SK-N-MC (cell line): ENCODE measurements at regions not wholly inside any gene's neighbourhood (a gene's known extent, or its start where the extent isn't known, plus 50 kb on each side); places are given as distances from the start of the nearest gene placed in this dataset.

Experiments
- DNase-seq: peaks from one replicate; pipeline ENCODE4 v3.0.0-alpha.2; 2011; ENCODE audit warnings: low read depth, low spot score
- H3K27ac ChIP-seq: fragments of 200-600 bp; sonication (generic); 2 replicates; pipeline ENCODE4 v1.5.1; 2016; ENCODE audit warnings: mixed run types
- H3K36me3 ChIP-seq: fragments of 200-600 bp; sonication (generic); 2 replicates; pipeline ENCODE4 v1.6.1; 2017; ENCODE audit warnings: antibody characterized with exemption, low read length, mixed read lengths; ENCODE audit not compliant: insufficient read depth
- H3K4me3 ChIP-seq: fragments of 200-600 bp; sonication (generic); 2 replicates; pipeline ENCODE4 v1.5.1; 2016
- H3K9ac ChIP-seq: fragments of 200-600 bp; sonication (generic); 2 replicates; pipeline ENCODE4 v1.8.0; 2017; ENCODE audit warnings: mixed run types, mixed read lengths; ENCODE audit not compliant: insufficient read length
- H3K9me3 ChIP-seq: fragments of 200-600 bp; sonication (generic); 2 replicates; pipeline ENCODE4 v1.6.1; 2017; ENCODE audit warnings: low read depth, mild to moderate bottlenecking, antibody characterized with exemption, low read length, moderate library complexity, mixed read lengths
- EZH2 ChIP-seq: fragments of 200-600 bp; sonication (generic); IDR thresholded peaks from one replicate; pipeline ENCODE4 v1.6.1; 2017; ENCODE audit warnings: antibody characterized with exemption
- FOXP2 ChIP-seq: optimal IDR thresholded peaks from 2 replicates; pipeline ENCODE3; 2011; ENCODE audit warnings: mild to moderate bottlenecking, moderate library complexity; ENCODE audit not compliant: insufficient read depth; ENCODE audit errors: extremely low read length, control extremely low read depth
- POLR2AphosphoS5 ChIP-seq: IDR thresholded peaks from 2 replicates; pipeline ENCODE4 v1.6.1; 2012; ENCODE audit warnings: mild to moderate bottlenecking, low read depth, low read length, borderline replicate concordance

DNA sequence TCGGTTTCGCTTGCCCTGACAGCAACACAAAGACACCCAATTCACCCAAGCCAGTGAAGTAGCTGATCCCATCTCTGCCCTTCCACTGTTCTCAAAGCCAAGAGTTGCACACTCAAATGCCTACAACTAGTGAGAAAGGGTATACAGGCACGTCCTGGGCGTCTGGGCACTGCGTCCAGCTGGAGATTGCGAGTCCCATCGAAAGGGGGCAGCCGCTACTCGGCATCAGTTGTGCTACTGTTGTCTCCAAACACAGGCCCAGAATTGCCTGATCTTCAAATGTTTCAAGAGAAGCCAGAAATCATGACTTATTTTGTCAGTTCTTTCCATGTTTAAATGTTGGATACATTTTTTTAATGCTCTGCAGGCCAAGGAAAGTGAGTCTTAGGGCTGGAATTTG is 487.8 kb downstream of the BCOR start:
- H3K9me3 ChIP-seq, result no peaks in the 10 kb centered on the region
- no peak overlapping the region for H3K27ac ChIP-seq
- TF ChIP-seq EZH2 (no peak), FOXP2 (no peak), POLR2AphosphoS5 (no peak)
- no peak overlapping the region for H3K4me3 ChIP-seq
- no peak for DNase-seq
- H3K9ac ChIP-seq, result no peak overlapping the region
- no peaks in the 10 kb centered on the region for H3K36me3 ChIP-seq

GRCh38 chrX:39611468-39611867 is 486.3 kb downstream of the BCOR start:
- Histone ChIP-seq H3K4me3 (no peak overlapping the region), H3K27ac (no peak overlapping the region), H3K9ac (no peak overlapping the region), H3K36me3 (no peaks in the 10 kb centered on the region), H3K9me3 (no peaks in the 10 kb centered on the region)
- no peak for DNase-seq
- TF ChIP-seq POLR2AphosphoS5 (no peak), EZH2 (no peak), FOXP2 (no peak)

- no peaks in the 10 kb centered on the region for H3K36me3 ChIP-seq
- TF ChIP-seq FOXP2 (no peak), EZH2 (no peak), POLR2AphosphoS5 (no peak)
- no peak overlapping the region for H3K9ac ChIP-seq
- H3K27ac ChIP-seq, result no peak overlapping the region
- H3K4me3 ChIP-seq, result peak overlapping the region; percentile 54
- no peaks in the 10 kb centered on the region for H3K9me3 ChIP-seq
- no peak for DNase-seq
Observed at GRCh38 chrX:39613482-39613995, 484.2 kb downstream of the BCOR start.

- TF ChIP-seq EZH2 (no peak), POLR2AphosphoS5 (no peak), FOXP2 (no peak)
- H3K9ac ChIP-seq, result no peak overlapping the region
- no peaks in the 10 kb centered on the region for H3K9me3 ChIP-seq
- H3K36me3 ChIP-seq, result no peaks in the 10 kb centered on the region
- no peak overlapping the region for H3K27ac ChIP-seq
- DNase-seq, result no peak
- H3K4me3 ChIP-seq, result peak overlapping the region; percentile 54
Observed at GRCh38 chrX:39613997-39614679, 483.6 kb downstream of the BCOR start.

- no peak for DNase-seq
- Histone ChIP-seq H3K36me3 (no peaks in the 10 kb centered on the region), H3K4me3 (no peak overlapping the region), H3K9me3 (no peaks in the 10 kb centered on the region), H3K9ac (no peak overlapping the region), H3K27ac (no peak overlapping the region)
- TF ChIP-seq EZH2, result no peak
- no peak for TF ChIP-seq FOXP2
- TF ChIP-seq POLR2AphosphoS5, result no peak
Observed at GRCh38 chrX:39614680-39614998, 483.1 kb downstream of the BCOR start.

DNA sequence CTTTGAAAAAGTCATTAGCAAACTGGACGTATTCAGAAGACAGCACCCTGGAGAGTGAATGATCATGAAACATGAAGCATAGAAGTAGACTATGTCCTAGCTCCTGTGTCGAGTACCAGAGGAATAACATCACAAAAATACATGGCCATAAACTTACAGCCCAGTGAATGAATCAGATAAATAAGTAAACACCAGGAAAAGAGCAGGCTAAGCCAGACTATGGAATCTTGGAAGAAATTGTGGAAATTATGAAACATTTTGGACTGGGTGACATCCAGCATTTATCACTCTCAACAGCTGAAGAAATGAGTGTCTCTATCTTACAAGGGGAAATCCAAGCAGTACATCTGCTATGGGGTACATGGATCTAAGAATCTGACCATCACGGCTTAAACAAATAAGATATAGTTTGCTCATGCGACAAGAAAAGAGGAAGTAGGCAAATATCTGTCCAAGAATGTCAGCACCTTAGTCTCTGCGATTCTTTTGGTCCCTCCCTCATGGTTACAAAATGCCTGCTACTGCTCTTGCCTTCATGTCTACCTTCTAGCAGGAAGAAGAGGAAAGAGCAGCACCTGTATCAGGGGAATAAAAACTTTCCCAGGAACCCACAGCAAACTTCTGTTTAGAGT is 481.5 kb downstream of the BCOR start:
- DNase-seq, result no peak
- Histone ChIP-seq H3K27ac (no peak overlapping the region), H3K9ac (no peak overlapping the region)

DNA sequence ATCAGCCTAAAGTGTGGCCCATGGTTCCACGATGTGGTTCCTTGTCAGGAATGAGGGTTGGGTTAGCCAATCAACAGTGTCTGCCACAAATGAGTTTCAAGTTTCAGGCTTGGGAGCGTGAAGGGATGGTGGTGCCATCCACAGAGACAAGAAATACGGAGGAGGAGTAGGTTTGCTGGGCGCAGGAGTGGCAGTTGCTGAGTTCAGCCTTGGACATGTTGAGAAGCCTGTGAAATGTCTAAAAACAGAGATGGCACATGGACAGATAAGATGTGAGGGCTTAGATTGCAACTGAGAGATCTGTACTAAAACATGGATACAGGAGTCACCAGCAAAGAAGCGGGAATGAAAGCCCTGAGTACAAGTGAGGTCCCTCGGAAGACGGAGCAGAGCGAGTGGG is 481.0 kb downstream of the BCOR start:
- no peak for DNase-seq
- Histone ChIP-seq H3K4me3 (no peak overlapping the region), H3K36me3 (no peaks in the 10 kb centered on the region), H3K9me3 (no peaks in the 10 kb centered on the region), H3K9ac (no peak overlapping the region), H3K27ac (no peak overlapping the region)
- no peak for TF ChIP-seq EZH2
- TF ChIP-seq POLR2AphosphoS5, result no peak
- TF ChIP-seq FOXP2, result no peak

More for the DNA sequence above, 481.5 kb downstream of the BCOR start:
- H3K9me3 ChIP-seq, result no peaks in the 10 kb centered on the region
- no peak overlapping the region for H3K4me3 ChIP-seq
- no peaks in the 10 kb centered on the region for H3K36me3 ChIP-seq
- TF ChIP-seq POLR2AphosphoS5, result no peak
- no peak for TF ChIP-seq EZH2
- TF ChIP-seq FOXP2, result no peak

DNA sequence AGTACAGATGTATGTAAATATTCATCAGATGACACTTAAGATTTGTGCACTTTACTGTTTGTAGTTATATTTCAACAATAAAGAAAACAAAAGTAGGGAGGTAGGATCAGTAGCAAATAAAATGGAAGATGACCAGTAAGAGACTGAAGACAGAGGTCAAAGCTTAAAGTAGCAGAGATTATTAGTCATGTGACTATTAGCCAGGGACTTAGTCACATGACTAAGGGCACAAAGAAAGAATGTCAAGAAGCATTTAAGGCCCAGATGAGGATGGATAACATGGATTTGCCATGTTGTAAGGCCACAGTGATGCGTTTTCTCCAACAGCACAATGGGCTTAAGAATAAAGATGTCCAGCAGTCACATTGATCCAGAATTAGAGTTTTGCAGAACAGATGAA is 479.6 kb downstream of the BCOR start:
- Histone ChIP-seq H3K9me3 (no peaks in the 10 kb centered on the region), H3K27ac (no peak overlapping the region), H3K9ac (no peak overlapping the region), H3K4me3 (no peak overlapping the region), H3K36me3 (no peaks in the 10 kb centered on the region)
- no peak for DNase-seq
- no peak for TF ChIP-seq POLR2AphosphoS5
- TF ChIP-seq EZH2, result no peak
- no peak for TF ChIP-seq FOXP2
